ENCODE measurements at regions not wholly inside any gene's neighbourhood (a gene's known extent, or its start where the extent isn't known, plus 50 kb on each side); places are given as distances from the start of the nearest gene placed in this dataset.

DNA sequence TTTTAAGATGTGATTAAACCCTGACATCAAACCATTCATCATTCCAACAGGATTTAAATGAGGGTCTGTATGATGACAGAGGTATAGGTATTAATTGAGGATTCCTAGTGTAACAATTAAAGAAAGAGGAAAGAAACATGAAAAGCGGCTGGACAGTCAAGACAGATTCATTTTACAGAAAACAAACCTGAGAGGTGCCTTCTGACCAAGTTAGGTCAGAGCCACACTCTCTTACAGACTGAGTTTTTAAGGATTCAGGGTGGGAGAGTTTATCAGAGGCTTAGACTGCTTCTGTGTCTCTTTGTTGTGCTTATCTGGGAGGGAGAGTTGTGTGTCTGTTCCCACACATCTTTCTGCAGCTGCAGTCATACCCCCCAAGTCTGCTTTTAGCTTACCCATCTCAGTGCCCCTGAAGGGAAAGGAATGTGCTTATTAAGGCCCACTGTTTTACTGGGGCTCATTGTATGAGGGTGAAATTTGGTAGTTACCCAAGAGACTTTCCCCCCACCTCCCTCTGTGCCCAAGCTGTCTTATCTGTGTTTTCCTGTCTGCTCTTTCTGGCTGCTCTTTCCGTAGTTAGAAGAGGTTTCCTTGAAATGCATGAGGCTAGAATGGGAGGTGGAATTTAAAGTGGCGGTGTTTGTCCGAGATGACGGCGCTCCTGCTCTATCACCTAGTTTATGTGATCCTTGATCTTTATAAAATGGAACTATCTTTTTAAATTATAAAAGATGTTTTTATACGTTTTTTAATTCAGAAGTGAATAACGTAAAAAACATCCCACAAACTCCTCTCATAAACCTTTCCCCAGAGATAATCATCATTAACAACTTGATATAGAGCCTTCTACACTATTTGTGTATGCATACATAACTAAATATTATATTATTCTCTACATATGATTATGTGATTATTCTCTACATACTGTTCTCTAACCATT lies 96.0 kb upstream of the TNFSF4 start:
- no peak overlapping the region for H3K4me3 ChIP-seq (ENCODE audit: low read depth, low read length)
- no peak for DNase-seq (ENCODE audit: low read depth)
- TF ChIP-seq MYC (IDR thresholded peaks at IDR 0.05; ENCODE audit: low read depth, low read length): no peak
- TF ChIP-seq, protein P1, sequence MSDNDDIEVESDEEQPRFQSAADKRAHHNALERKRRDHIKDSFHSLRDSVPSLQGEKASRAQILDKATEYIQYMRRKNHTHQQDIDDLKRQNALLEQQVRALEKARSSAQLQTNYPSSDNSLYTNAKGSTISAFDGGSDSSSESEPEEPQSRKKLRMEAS (IDR thresholded peaks at IDR 0.05; ENCODE audit: low read depth, low read length): no peak
- no peak for TF ChIP-seq POLR2A (IDR thresholded peaks at IDR 0.05; ENCODE audit: extremely low read depth, insufficient read length)
- TF ChIP-seq, protein P2, sequence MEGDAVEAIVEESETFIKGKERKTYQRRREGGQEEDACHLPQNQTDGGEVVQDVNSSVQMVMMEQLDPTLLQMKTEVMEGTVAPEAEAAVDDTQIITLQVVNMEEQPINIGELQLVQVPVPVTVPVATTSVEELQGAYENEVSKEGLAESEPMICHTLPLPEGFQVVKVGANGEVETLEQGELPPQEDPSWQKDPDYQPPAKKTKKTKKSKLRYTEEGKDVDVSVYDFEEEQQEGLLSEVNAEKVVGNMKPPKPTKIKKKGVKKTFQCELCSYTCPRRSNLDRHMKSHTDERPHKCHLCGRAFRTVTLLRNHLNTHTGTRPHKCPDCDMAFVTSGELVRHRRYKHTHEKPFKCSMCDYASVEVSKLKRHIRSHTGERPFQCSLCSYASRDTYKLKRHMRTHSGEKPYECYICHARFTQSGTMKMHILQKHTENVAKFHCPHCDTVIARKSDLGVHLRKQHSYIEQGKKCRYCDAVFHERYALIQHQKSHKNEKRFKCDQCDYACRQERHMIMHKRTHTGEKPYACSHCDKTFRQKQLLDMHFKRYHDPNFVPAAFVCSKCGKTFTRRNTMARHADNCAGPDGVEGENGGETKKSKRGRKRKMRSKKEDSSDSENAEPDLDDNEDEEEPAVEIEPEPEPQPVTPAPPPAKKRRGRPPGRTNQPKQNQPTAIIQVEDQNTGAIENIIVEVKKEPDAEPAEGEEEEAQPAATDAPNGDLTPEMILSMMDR (IDR thresholded peaks at IDR 0.05; ENCODE audit: low read depth, low read length): no peak

DNA sequence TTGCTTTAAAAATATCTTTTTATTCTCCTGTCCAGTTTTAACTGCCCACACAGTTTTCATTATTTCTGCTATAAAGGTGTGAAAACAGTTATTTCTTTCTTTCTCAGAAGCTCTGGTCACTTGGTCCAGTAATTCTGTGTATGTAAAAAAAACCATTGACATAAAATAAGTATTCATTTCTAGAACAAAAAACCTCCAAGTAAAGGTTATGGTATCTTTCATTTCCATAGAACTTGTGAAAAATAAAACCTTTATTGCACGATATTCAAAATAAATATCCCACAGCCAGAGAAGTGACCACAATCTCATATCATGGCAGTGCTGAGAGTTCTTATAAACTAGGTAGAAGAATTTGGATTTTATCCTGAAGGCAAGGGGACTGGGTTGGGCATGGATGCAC lies 96.9 kb upstream of the TNFSF4 start:
- TF ChIP-seq MYC (IDR thresholded peaks at IDR 0.05; ENCODE audit: low read depth, low read length) (no peak), POLR2A (IDR thresholded peaks at IDR 0.05; ENCODE audit: extremely low read depth, insufficient read length) (no peak)
- TF ChIP-seq, protein P2 (IDR thresholded peaks at IDR 0.05; ENCODE audit: low read depth, low read length): no peak
- TF ChIP-seq, protein P1 (IDR thresholded peaks at IDR 0.05; ENCODE audit: low read depth, low read length): no peak
- no peak overlapping the region for H3K4me3 ChIP-seq (ENCODE audit: low read depth, low read length)
- no peak for DNase-seq (ENCODE audit: low read depth)

DNA sequence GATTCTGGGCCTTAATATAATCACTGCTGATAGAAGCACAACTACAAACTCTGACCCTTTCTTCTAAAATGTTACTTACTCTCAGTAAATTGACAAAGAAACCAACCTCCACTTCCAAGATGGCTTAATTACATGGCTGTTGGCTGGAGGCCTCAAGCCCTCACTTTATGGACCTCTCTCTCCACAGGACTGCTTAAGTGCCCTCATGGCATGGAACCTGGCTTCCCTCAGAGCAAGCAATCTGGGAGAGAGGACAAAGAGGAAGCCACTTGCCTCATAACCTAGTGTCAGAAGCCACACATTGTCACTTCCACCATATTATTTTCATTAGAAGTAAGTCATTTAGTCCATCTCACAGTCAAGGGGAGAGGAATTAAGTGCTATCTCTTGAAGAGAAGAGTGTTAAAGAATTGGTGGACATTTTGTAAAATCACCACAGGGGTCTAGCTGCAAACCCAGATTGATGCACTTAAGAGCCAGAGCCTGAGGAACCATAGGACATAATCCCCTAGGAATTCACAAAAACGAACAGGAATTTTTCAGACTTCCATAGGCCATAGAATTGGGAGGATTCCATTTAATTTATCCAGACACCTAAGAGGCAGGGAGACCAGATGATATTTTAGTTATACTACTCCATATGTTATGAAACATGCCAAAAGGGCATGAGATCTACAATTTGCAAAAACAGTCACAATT lies 97.5 kb upstream of the TNFSF4 start:
- TF ChIP-seq MYC (IDR thresholded peaks at IDR 0.05; ENCODE audit: low read depth, low read length): no peak
- TF ChIP-seq, protein P2 (IDR thresholded peaks at IDR 0.05; ENCODE audit: low read depth, low read length): no peak
- TF ChIP-seq, protein P1 (IDR thresholded peaks at IDR 0.05; ENCODE audit: low read depth, low read length): no peak
- no peak for TF ChIP-seq POLR2A (IDR thresholded peaks at IDR 0.05; ENCODE audit: extremely low read depth, insufficient read length)
- no peak for DNase-seq (ENCODE audit: low read depth)
- no peak overlapping the region for H3K4me3 ChIP-seq (ENCODE audit: low read depth, low read length)

DNA sequence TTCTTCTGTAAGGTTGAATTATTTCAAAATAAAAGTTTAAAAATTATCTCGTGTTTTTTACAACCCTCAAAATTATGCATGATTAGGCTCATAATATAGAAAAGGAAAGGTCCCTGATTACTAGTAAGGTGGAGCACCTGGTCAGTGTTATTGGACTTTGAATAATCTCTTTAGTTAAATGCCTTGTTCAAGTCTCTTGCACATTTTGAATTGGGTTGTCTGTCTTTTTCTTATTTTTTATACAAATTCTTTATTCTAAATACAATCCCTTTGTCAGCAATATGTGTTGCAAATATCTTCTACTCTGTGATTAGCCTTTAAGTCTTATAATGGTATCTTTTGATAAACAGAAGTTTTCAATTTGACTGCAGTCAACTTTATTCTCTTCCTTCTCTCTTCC lies 100.7 kb upstream of the TNFSF4 start:
- no peak overlapping the region for H3K4me3 ChIP-seq (ENCODE audit: low read depth, low read length)
- no peak for TF ChIP-seq MYC (IDR thresholded peaks at IDR 0.05; ENCODE audit: low read depth, low read length)
- TF ChIP-seq, protein P2 (IDR thresholded peaks at IDR 0.05; ENCODE audit: low read depth, low read length): no peak
- TF ChIP-seq, protein P1 (IDR thresholded peaks at IDR 0.05; ENCODE audit: low read depth, low read length): no peak
- no peak for DNase-seq (ENCODE audit: low read depth)

DNA sequence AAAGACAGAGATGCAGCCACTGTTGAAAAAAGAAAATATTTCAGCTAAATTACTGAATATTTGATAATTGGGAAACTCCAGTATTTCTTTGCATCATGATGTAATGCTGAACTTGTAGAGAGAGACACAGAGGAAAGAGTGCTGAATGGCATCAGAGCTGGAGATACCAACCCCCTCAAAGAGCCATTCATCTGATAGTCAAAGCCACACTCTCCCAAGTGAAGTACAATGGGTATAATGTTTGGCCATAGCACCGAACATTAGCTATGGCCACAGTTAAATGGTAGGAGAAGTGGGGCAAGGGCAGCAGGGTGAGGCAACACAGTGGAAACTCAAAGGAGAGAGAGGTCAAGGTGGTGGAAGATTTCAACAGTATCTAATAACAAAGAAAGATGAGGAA lies 107.5 kb upstream of the TNFSF4 start:
- DNase-seq (ENCODE audit: low read depth): no peak
- H3K4me3 ChIP-seq (ENCODE audit: low read depth, low read length): no peak overlapping the region
- TF ChIP-seq, protein P1 (IDR thresholded peaks at IDR 0.05; ENCODE audit: low read depth, low read length): no peak

DNA sequence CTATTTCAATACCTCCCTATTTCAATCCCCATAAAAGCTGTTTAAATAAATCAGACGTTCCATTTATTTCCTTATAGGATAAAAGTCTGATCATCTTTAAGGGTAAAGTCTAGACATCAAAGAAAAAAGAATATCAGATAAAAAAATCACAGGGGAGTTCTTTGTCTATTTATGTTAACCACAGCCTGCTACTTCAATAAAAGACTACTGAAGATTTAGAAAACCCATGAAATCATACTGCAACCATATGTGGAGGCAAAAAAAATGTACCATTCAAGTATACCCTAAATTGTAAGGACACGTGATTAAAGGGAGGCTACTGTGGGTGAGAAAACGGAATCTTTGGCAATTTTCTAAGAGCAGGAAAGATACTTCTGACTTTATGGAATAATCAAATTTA lies 108.2 kb upstream of the TNFSF4 start:
- TF ChIP-seq, protein P1 (IDR thresholded peaks at IDR 0.05; ENCODE audit: low read depth, low read length): no peak
- TF ChIP-seq POLR2A (IDR thresholded peaks at IDR 0.05; ENCODE audit: extremely low read depth, insufficient read length): no peak
- no peak for TF ChIP-seq MYC (IDR thresholded peaks at IDR 0.05; ENCODE audit: low read depth, low read length)
- TF ChIP-seq, protein P2 (IDR thresholded peaks at IDR 0.05; ENCODE audit: low read depth, low read length): no peak
- no peak overlapping the region for H3K4me3 ChIP-seq (ENCODE audit: low read depth, low read length)
- DNase-seq (ENCODE audit: low read depth): no peak

Data from NB4 (cell line).